ENCODE measurements at regions not wholly inside any gene's neighbourhood (a gene's known extent, or its start where the extent isn't known, plus 50 kb on each side); places are given as distances from the start of the nearest gene placed in this dataset.

- H3K4me1 ChIP-seq (ENCODE audit: control insufficient read depth in 2 of 3, insufficient read depth in 2 of 3, low read depth in 1 of 3, low read length in 3 of 3): no peaks in the 10 kb centered on the region
- FAIRE-seq: no peak
- peak in 2 of 5 donors; percentile 3 to 4 for DNase-seq
- H3K4me3 ChIP-seq (ENCODE audit: low read length in 3 of 3): no peak overlapping the region
- H3K27ac ChIP-seq (ENCODE audit: low read depth in 2 of 2, low read length in 2 of 2): no peak overlapping the region
- TF ChIP-seq, protein P1, sequence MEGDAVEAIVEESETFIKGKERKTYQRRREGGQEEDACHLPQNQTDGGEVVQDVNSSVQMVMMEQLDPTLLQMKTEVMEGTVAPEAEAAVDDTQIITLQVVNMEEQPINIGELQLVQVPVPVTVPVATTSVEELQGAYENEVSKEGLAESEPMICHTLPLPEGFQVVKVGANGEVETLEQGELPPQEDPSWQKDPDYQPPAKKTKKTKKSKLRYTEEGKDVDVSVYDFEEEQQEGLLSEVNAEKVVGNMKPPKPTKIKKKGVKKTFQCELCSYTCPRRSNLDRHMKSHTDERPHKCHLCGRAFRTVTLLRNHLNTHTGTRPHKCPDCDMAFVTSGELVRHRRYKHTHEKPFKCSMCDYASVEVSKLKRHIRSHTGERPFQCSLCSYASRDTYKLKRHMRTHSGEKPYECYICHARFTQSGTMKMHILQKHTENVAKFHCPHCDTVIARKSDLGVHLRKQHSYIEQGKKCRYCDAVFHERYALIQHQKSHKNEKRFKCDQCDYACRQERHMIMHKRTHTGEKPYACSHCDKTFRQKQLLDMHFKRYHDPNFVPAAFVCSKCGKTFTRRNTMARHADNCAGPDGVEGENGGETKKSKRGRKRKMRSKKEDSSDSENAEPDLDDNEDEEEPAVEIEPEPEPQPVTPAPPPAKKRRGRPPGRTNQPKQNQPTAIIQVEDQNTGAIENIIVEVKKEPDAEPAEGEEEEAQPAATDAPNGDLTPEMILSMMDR (IDR thresholded peaks at IDR 0.05; ENCODE audit: borderline replicate concordance, extremely low read depth, insufficient read depth): no peak
- H3K27me3 ChIP-seq (ENCODE audit: control insufficient read depth, insufficient read depth, low read length): no peaks in the 10 kb centered on the region
- H3K9ac ChIP-seq (ENCODE audit: low read length in 3 of 3): no peak overlapping the region
- H3K36me3 ChIP-seq (ENCODE audit: control insufficient read depth in 2 of 3, insufficient read depth in 3 of 3, low read length in 3 of 3): no peaks in the 10 kb centered on the region
- intact Hi-C loops (cut with DNase I): no loop called here
- H3K9me3 ChIP-seq (ENCODE audit: control insufficient read depth in 2 of 3, insufficient read depth in 1 of 3, low read length in 3 of 3): peaks cover 0 to 2% (median 0%) of the 10 kb centered on the region in 3 donors
Observed at GRCh38 chr1:86296305-86297205, 99.6 kb downstream of the ODF2L start.

DNA sequence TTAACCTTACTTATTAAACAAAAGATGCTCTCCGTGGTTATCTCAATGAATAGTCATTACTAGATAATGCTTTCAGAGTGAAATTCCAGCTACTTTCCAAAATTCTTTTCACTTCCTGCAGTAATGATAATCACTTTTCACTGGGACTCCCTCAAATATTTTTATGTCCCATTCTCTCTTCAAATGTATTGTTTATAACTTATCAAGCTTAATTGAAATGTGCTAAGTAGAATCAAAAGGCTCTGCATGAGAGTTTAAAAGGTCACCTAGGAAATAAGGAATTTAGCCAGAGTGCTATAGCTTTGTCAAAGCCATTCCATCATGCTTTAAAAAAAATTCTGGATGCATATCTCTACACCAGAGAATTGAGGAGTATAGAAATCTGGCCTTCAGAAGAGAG, 106.4 kb downstream of the ODF2L start:
- H3K9ac ChIP-seq (ENCODE audit: low read length in 3 of 3): no peak overlapping the region
- no peaks in the 10 kb centered on the region for H3K36me3 ChIP-seq (ENCODE audit: control insufficient read depth in 2 of 3, insufficient read depth in 3 of 3, low read length in 3 of 3)
- FAIRE-seq: no peak
- TF ChIP-seq, protein P1 (IDR thresholded peaks at IDR 0.05; ENCODE audit: borderline replicate concordance, extremely low read depth, insufficient read depth): no peak
- H3K27me3 ChIP-seq (ENCODE audit: control insufficient read depth, insufficient read depth, low read length): no peaks in the 10 kb centered on the region
- intact Hi-C loops (cut with DNase I): no loop called here
- no peak overlapping the region for H3K27ac ChIP-seq (ENCODE audit: low read depth in 2 of 2, low read length in 2 of 2)
- no peaks in the 10 kb centered on the region for H3K9me3 ChIP-seq (ENCODE audit: control insufficient read depth in 2 of 3, insufficient read depth in 1 of 3, low read length in 3 of 3)
- H3K4me3 ChIP-seq (ENCODE audit: low read length in 3 of 3): no peak overlapping the region
- no peak for DNase-seq
- H3K4me1 ChIP-seq (ENCODE audit: control insufficient read depth in 2 of 3, insufficient read depth in 2 of 3, low read depth in 1 of 3, low read length in 3 of 3): no peaks in the 10 kb centered on the region

DNA sequence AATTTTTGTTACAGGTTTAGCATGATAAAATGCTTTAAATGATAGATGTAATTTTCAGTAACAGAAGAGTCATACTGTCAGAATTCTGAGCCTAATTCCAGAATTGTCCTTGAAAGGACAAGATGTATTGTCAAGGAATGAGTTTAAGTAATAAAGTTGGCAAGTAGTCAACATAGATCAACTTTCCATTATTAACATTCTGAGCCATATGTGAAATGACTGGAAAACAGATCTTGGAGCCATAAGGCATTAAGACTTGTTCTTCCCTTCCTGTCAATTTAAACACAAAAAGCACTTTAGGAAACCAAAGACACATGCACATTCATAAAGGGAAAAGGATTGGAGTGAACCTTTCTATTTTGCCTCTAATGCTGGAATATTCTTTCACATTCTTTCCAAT, 107.0 kb downstream of the ODF2L start:
- H3K4me3 ChIP-seq (ENCODE audit: low read length in 3 of 3): no peak overlapping the region
- no peak for FAIRE-seq
- H3K9ac ChIP-seq (ENCODE audit: low read length in 3 of 3): no peak overlapping the region
- H3K4me1 ChIP-seq (ENCODE audit: control insufficient read depth in 2 of 3, insufficient read depth in 2 of 3, low read depth in 1 of 3, low read length in 3 of 3): no peaks in the 10 kb centered on the region
- no peaks in the 10 kb centered on the region for H3K27me3 ChIP-seq (ENCODE audit: control insufficient read depth, insufficient read depth, low read length)
- no peak overlapping the region for H3K27ac ChIP-seq (ENCODE audit: low read depth in 2 of 2, low read length in 2 of 2)
- H3K9me3 ChIP-seq (ENCODE audit: control insufficient read depth in 2 of 3, insufficient read depth in 1 of 3, low read length in 3 of 3): no peaks in the 10 kb centered on the region
- DNase-seq: no peak
- intact Hi-C loops (cut with DNase I): no loop called here
- H3K36me3 ChIP-seq (ENCODE audit: control insufficient read depth in 2 of 3, insufficient read depth in 3 of 3, low read length in 3 of 3): no peaks in the 10 kb centered on the region
- TF ChIP-seq, protein P1 (IDR thresholded peaks at IDR 0.05; ENCODE audit: borderline replicate concordance, extremely low read depth, insufficient read depth): no peak

All from kidney (tissue), 13 donors.